GM12892 (cell line): ENCODE measurements at regions not wholly inside any gene's neighbourhood (a gene's known extent, or its start where the extent isn't known, plus 50 kb on each side); places are given as distances from the start of the nearest gene placed in this dataset.

Experiments
- POLR2A ChIP-seq: IDR thresholded peaks from 2 replicates; pipeline ENCODE4 v1.6.1; 2011; ENCODE audit warnings: low read depth, low read length, control low read depth
- POLR2AphosphoS5 ChIP-seq: IDR thresholded peaks from 2 replicates; pipeline ENCODE4 v1.6.1; 2011; ENCODE audit warnings: low read depth, low read length, control low read depth

- no peak for TF ChIP-seq POLR2A
- no peak for TF ChIP-seq POLR2AphosphoS5
Observed at GRCh38 chr5:167512111-167512510, 779.3 kb upstream of the WWC1 start.
